Stomach (tissue), 8 donors: ENCODE measurements at regions not wholly inside any gene's neighbourhood (a gene's known extent, or its start where the extent isn't known, plus 50 kb on each side); places are given as distances from the start of the nearest gene placed in this dataset.
"Not testable (repeated sequence)": the region's sequence is repeated elsewhere in the genome, so short reads cannot be mapped to it uniquely, and the experiment has no call there.

ENCODE experiments used
- DNase-seq, 2 donors: peaks; one replicate each; pipeline versions ENCODE4 v3.0.0 to v3.0.0-alpha.2; 2013 to 2019
- H3K27ac ChIP-seq, 5 donors: fragments of 200-600 bp in 4 of 5; sonication (generic) in 4 of 5; one replicate each; pipeline ENCODE4 v1.5.1; 2013 to 2019; ENCODE audit warnings: mild to moderate bottlenecking in 1 of 5, moderate library complexity in 1 of 5
- H3K27me3 ChIP-seq, 3 donors: fragments of 200-600 bp; sonication (generic); one replicate each; pipeline ENCODE4 v1.5.1; 2017 to 2019; ENCODE audit warnings: mixed run types in 1 of 3
- H3K36me3 ChIP-seq, 4 donors: fragments of 200-600 bp; sonication (generic); 1 replicate in 3 of 4; 2 replicates in 1 of 4; pipeline ENCODE4 v1.5.1; 2016 to 2019
- H3K4me1 ChIP-seq, 4 donors: fragments of 200-600 bp; sonication (generic); one replicate each; pipeline ENCODE4 v1.5.1; 2016 to 2019
- H3K4me3 ChIP-seq, 4 donors: fragments of 200-600 bp; sonication (generic) in 3 of 4; one replicate each; pipeline ENCODE4 v1.5.1; 2016 to 2019; ENCODE audit warnings: mild to moderate bottlenecking in 1 of 4
- H3K9me3 ChIP-seq, 4 donors: fragments of 200-600 bp; sonication (generic); one replicate each; pipeline ENCODE4 v1.5.1; 2016 to 2019
- CTCF ChIP-seq, 7 experiments: fragments of 450-650 bp in 4 of 7; fragments of 200-600 bp in 3 of 7; sonication (generic) in 3 of 7; IDR thresholded peaks; one replicate each; pipeline ENCODE4 v1.5.1; 2016 to 2019; ENCODE audit warnings: antibody characterized with exemption in 7 of 7, control low read depth in 2 of 7, mild to moderate bottlenecking in 1 of 7
- EP300 ChIP-seq: sonication (generic); formaldehyde crosslinking; IDR thresholded peaks from one replicate; pipeline ENCODE4 v1.6.1; 2017; ENCODE audit warnings: antibody characterized with exemption
- POLR2A ChIP-seq, 4 donors: fragments of 450-650 bp; IDR thresholded peaks; one replicate each; pipeline ENCODE4 v1.6.1; 2016; ENCODE audit warnings: antibody characterized with exemption in 4 of 4, control low read depth in 2 of 4, mild to moderate bottlenecking in 1 of 4, moderate library complexity in 1 of 4
- POLR2AphosphoS5 ChIP-seq, 3 donors: sonication (generic); formaldehyde crosslinking; IDR thresholded peaks; one replicate each; pipeline ENCODE4 v1.6.1; 2016; ENCODE audit warnings: antibody characterized with exemption in 3 of 3
- WGBS, 5 donors: extraction: QIAGEN DNeasy Blood & Tissue Kit in 3 of 5; methylation state at CpG; one replicate each; pipeline versions ENCODE4 v1.1.5 to v1.1.7; 2013 to 2018; 5-methylcytosine and 5-hydroxymethylcytosine counted together
- intact Hi-C: fragments of 100-400 bp; cut with DNase I; formaldehyde crosslinking; loops from one replicate; pipeline ENCODE4 v1.15.1; 2023; ENCODE audit warnings: low total_unique reads
- donor health status: healthy with polysubstance abuse.
- donor health status: Bipolar disorder and iron deficiency.
- donor health status: healthy.

- H3K36me3 ChIP-seq, result no peaks in the 10 kb centered on the region
- DNase-seq, result peak in 1 of 2 donors; percentile 7
- peaks cover 12 to 20% (median 19%) of the 10 kb centered on the region in 4 donors for H3K4me1 ChIP-seq
- peaks cover 0 to 4% (median 0%) of the 10 kb centered on the region in 3 donors for H3K27me3 ChIP-seq
- H3K9me3 ChIP-seq, result no peaks in the 10 kb centered on the region
- intact Hi-C loops, result no loop called here
- no peak for TF ChIP-seq EP300
- no peak for TF ChIP-seq CTCF (IDR thresholded peaks at IDR 0.05)
- TF ChIP-seq POLR2A (IDR thresholded peaks at IDR 0.05), result no peak
- no peak for TF ChIP-seq POLR2AphosphoS5 (IDR thresholded peaks at IDR 0.05)
- H3K27ac ChIP-seq, result no peak overlapping the region
- H3K4me3 ChIP-seq, result no peak overlapping the region
- WGBS, 5 donors, result 87 to 100% (median 96%) methylated on average over 1 of the region's 1 CpG
Observed at GRCh38 chr2:240239325-240239724, 98.9 kb upstream of the OTOS start.

- intact Hi-C loops, result no loop called here
- TF ChIP-seq POLR2A (IDR thresholded peaks at IDR 0.05), result no peak
- TF ChIP-seq EP300, result no peak
- no peak for TF ChIP-seq POLR2AphosphoS5 (IDR thresholded peaks at IDR 0.05)
- TF ChIP-seq CTCF (IDR thresholded peaks at IDR 0.05), result no peak
- Histone ChIP-seq H3K27me3 (peaks cover 0 to 4% (median 0%) of the 10 kb centered on the region in 3 donors), H3K36me3 (no peaks in the 10 kb centered on the region), H3K4me3 (no peak overlapping the region), H3K4me1 (peaks cover 12 to 19% (median 18%) of the 10 kb centered on the region in 4 donors), H3K9me3 (no peaks in the 10 kb centered on the region), H3K27ac (no peak overlapping the region)
- 85 to 99% (median 91%) methylated on average over 2 of the region's 2 CpGs for WGBS, 5 donors
- DNase-seq, result no peak
Observed at GRCh38 chr2:240240017-240240734, 99.7 kb upstream of the OTOS start.

DNA sequence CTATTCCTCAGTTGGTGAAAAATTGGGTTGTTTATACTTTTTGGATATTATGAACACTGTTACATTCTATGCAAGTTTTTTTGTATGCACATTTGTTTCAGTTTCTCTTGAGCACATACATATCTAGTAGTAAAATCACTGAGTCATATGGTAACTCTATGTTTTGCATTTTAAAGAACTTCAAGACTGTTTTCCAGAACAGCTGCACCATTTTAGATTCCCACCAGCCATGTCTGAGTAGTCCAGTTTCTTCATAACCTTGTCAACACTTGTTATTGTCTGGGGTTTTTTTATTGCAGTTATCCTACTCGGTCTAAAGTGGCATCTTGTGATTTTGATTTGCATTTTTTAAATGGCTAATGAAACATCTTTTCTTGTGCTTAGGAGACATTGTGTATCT lies 100.3 kb upstream of the OTOS start:
- no peak overlapping the region for H3K4me3 ChIP-seq
- intact Hi-C loops, result no loop called here
- peaks cover 0 to 4% (median 0%) of the 10 kb centered on the region in 3 donors for H3K27me3 ChIP-seq
- no peak overlapping the region for H3K27ac ChIP-seq
- H3K9me3 ChIP-seq, result no peaks in the 10 kb centered on the region
- 71 to 91% (median 81%) methylated on average over 1 of the region's 1 CpG for WGBS, 5 donors
- H3K36me3 ChIP-seq, result no peaks in the 10 kb centered on the region
- H3K4me1 ChIP-seq, result peaks cover 12 to 19% (median 18%) of the 10 kb centered on the region in 4 donors
- TF ChIP-seq POLR2A (IDR thresholded peaks at IDR 0.05) (no peak), EP300 (no peak), POLR2AphosphoS5 (IDR thresholded peaks at IDR 0.05) (no peak), CTCF (IDR thresholded peaks at IDR 0.05) (no peak)
- DNase-seq, result no peak

GRCh38 chr2:240241572-240241971 lies 101.1 kb upstream of the OTOS start:
- Histone ChIP-seq H3K9me3 (no peaks in the 10 kb centered on the region), H3K27ac (no peak overlapping the region), H3K36me3 (no peaks in the 10 kb centered on the region), H3K4me1 (peaks cover 11 to 17% (median 14%) of the 10 kb centered on the region in 4 donors), H3K27me3 (peaks cover 0 to 6% (median 4%) of the 10 kb centered on the region in 3 donors), H3K4me3 (no peak overlapping the region)
- WGBS, 5 donors, result 88 to 94% (median 90%) methylated on average over 2 of the region's 2 CpGs
- no peak for DNase-seq
- TF ChIP-seq EP300, result no peak
- no peak for TF ChIP-seq POLR2A (IDR thresholded peaks at IDR 0.05)
- TF ChIP-seq CTCF (IDR thresholded peaks at IDR 0.05), result no peak
- TF ChIP-seq POLR2AphosphoS5 (IDR thresholded peaks at IDR 0.05), result no peak
- intact Hi-C loops, result no loop called here

DNA sequence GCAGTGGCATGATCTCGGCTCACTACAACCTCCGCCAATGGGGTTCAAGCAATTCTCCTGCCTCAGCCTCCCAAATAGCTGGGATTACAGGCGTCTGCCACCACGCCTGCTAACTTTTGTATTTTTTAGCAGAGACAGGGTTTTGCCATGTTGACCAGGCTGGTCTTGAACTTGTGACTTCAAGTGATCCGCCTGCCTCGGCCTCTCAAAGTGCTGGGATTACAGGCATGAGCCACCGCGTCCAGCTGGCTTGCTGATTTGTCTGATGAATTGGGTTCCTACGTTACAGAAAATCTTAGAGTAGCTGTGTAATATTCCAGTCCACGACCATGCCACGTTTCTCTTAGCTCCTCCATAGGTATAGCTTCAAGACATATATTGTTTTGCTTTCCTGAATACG lies 102.6 kb upstream of the OTOS start:
- H3K27me3 ChIP-seq, H3K4me1 ChIP-seq, H3K27ac ChIP-seq, H3K36me3 ChIP-seq, H3K4me3 ChIP-seq, intact Hi-C loops, H3K9me3 ChIP-seq: not testable (repeated sequence)
- WGBS, 5 donors, result 85 to 90% (median 87%) methylated on average over 12 of the region's 12 CpGs
- peak in 1 of 2 donors; percentile 2 for DNase-seq
